ENCODE measurements at regions not wholly inside any gene's neighbourhood (a gene's known extent, or its start where the extent isn't known, plus 50 kb on each side); places are given as distances from the start of the nearest gene placed in this dataset.

DNA sequence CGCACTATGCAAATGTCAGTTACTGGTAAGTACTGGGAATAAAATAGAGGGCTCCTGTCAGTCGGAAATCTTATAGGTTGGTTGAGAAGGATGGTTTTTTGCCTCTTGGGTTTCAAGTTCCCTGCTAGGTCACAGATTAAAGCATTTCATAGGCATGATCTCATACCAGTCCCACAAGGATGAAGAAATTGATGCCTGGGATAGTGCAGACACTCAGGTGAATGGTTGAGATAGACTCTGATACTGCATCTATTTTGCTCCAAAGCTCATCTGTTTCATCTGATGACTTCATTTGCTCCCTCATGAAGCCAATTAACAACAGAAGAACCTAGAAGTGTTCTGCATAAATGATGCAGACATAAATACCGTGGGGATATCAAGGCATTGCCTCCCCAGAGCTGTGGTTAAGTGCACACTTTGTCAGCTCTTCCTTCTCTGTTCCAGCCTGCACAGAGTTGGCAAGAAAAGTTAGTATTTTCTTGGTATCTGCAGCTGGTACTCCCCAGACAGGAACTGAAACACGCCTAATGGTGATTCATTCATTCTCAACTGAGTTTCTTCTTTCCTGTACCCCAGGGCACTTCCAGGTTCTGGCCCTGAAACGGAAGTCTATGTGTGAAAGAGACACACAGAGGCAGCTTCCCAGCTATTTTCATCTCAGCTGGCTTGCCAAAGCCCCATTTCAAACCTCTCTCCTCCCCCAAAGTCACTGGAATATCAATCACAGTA, 418.3 kb upstream of the SALL1 start:
- DNase-seq = no peak

DNA sequence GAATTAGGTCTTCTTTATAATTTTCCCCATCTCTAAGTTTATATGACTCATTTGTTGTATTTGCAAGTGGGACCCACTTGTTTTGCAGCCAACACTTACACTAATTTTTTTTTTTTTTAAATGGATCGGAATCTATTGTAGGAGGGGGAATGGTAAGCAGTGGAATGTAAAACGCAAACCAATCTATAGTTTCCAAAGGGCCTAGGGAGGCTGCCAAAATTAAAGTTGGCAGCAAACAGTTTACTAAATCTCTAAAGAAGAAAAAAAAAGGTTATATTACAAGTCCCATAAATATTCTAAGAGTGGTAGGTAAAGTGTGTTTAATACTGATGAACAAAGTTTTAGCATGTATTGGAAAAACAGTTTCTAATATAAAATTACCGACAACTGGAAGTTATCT, 416.8 kb upstream of the SALL1 start:
- DNase-seq = no peak

DNA sequence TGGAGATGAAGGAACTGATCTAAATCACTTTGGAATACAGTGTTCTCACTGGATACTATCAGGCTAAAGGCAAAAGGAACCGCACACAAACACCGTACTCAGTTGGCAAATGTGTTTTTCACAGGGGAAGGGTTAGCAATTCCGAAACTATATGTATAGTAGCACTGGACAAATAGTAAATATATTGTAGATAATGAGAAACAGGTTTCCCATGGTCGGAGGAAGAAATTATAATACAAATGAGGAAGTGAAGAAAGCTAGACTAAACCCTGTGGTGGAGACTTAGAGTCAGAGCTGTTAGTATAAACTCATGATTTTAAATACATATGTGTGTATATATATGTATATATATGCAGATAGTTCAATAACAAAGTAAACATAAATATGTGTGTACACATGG, 414.1 kb upstream of the SALL1 start:
- DNase-seq = no peak

DNA sequence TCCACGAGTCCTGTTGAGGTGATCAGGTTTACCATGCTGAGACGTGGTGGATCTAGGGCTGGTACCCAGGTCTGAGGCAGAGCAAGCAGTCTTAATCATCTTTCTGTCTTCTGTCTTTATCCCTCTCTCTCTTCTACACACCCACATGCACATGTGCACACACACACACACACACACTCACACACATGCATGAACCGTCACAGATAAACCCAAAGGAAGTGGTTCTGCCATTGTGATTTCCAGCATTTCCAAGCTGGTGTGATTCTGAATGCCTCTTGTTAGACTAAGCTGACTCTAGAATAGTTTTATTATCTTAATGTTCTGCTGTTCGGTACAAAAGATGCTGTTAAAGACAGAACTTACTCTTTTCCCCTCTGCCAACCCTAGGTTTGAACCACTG, 411.8 kb upstream of the SALL1 start:
- DNase-seq = no peak

DNA sequence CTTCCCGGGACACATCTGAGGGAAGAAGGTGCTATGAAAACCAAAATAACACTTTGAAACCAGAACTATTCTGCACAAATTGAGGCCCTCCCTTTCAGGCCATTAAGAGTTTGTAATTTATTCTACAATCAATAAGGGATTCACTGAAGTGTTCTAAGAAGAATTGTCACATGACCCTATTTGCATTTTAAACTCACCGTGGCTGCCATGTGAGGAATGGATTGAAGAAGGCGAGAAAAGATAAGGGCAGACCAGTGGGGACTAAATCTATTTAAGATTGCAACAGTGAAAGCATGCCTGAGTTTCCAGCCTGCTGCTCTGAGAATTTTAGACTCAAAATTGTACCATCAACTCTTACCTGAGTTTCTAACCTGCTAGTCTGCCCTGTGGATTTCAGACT, 408.8 kb upstream of the SALL1 start:
- DNase-seq = no peak

DNA sequence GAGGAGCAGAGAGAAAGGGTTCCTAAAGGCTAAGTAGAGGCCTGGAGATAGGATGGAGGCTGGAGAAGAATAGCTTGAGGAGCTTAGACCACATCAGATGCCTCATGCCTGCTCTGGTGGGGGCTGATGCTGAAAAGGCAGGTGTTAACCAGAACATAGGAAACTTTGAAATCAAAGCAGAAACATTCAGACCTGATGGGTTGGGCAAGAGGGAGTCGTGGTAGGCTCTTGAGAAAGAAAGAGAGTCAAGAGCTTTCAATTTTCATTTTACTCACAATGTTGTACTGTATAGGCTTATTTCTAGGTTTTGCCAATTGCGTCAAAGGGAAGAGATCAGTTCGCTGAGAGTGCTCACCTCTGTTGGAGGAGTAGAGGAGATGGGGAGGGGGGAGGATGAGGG, 406.6 kb upstream of the SALL1 start:
- no peak for DNase-seq

DNA sequence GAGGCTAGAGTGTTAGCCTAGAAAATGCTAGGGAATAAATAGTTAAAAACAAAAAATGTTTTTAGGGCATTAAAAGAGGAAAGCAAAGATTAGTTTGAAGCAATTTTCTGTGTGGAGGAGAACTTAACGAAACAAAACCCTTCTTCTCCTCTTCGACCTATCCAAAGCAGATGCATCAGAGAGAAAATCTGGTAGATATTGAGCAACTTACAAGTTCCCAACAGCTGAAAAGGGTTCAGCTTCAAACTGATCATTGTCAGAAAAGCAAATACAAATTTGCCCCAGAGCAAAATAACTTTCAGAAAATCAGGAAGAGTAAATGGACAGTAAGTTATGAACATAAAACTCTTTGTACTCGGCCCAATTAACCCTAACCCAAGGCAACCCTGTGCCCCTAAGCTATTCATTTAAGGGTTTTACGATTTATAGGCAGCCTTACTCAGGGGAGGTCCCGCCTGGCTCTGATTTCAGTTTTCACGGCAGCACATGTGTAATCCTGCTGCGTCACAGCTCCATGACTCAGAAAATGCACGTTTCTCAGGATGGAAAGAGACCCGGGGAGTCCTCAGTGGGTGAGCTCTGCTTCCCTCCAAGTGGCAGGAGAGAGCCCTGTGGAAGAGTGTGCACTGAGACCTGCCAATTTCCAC, 405.7 kb upstream of the SALL1 start:
- DNase-seq = no peak

DNA sequence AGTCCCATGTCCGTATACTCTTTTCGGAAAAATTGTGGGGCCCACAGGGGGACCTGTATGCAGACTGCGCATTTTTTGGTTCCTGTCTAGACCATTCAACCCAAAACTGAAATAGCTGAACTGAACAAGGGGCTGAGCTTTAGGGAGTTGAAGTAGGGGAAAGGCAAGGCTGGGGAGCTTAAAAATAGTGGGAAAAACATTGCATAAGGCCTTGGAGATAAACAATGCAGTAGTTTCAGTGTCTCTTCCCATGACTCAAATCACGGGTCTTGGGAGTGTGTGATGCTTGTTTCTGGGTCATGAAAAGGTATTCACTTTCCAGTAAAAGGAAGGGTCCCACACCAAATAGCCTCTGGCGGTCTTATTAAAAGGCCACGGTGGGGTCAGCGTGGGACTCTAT, 402.8 kb upstream of the SALL1 start:
- no peak for DNase-seq

DNA sequence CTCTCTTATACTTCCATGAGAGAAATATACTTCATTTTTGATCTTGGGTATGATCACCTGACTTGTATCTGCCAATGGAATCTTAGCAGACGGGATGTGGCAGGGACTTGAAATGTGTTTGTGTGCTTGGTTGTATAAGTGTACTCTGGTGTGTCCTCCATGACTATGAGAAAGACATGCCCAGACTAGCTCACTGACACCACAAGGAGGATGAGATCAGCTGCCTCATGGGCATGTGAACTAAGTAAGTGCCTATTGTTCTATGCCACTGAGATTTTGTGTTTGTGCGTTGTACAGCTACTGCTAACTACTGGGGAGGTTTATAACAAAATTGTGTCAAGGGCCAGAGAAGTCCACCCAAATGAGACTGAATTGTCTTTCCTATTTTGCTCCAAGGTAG, 402.2 kb upstream of the SALL1 start:
- DNase-seq = no peak

DNA sequence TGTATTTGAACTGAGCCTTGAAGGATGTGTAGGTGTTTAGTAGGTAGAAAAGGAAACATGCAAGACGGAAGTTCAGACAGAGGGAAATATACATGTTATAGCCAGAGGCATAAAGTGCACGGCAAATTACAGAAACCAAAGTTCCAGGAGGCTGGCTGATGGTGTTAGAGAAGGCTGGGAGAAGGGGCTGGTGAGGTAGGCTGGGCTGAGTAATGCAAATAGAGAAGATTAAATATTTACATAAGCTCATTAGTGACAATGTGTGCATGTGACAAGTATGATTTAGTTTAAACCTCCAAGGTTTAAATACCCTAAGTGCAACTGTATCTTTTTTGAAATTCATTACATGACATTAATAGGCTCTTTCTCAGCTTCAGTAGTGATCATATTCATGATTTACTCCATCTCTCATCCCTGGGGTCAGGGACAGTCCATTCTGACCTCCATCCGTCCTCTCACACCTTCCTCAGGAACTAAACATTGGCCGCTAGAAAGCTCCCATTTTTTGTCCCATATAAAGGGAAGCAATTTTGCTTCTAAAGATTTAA, 399.8 kb upstream of the SALL1 start:
- DNase-seq = no peak

DNA sequence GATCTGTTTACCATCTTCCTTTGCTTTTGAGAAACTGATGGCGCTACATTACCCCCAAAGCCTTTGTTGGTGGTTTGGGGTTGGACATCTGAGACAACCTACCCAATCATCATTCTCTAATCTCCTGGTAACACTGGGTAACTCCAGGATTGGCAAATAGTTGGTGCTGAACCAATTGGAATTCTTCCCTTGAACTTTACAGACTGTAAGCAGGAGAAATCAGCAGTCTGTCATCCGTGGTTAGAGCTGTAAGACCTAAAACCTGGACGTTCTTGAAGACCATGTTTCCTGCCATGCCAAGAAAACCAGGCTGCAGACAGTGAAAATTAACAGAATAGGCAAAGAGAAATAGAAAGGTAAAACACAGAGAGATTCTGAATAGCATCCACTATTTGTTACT, 398.8 kb upstream of the SALL1 start:
- no peak for DNase-seq

DNA sequence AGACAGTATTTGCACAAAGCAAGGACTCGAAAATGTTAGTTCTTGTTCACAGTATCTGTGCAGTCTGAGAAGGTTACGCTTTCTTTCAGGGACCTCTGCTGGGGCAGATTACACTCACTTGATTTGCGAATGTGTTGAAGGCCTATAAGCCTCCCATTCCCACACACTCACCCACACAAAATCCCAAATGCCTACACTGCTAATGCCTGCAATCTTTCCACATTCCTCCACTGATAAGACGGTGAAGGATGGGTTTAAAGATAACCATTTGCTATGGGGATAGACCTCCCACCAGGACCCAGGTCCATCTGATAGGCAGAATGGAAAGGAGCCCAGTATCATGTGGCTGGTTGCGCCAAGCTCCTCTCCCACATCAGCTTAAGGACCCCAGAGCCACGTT, 394.9 kb upstream of the SALL1 start:
- DNase-seq = no peak

DNA sequence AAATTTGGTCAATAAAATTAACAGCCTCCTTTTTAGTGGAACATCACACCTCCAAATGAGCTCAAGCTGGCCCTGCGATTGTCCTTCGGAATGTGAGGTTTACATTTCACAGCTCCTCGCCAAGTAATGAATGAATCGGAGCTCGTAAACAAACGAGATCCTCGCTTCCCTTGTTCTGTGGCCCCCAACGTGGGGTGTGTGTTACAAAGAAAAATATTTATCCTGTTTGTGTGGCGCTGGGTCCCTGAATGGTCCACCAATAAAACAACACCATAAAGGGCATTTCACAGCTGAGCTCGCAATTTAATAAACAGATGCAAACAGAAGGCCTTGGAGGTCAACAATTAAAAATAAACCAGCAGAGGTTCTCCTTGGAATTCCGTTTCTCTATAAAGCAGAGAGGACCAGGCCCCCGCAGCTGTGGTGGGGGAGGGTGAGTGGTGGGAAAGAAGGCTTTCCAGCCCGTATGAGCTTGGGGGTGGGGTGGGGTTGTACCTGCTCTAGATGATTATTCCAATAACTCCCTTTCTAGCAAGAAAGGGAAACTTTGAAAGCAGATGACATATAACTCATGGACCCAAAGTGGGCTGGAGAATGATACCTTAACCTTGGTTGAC, 393.9 kb upstream of the SALL1 start:
- DNase-seq = no peak

DNA sequence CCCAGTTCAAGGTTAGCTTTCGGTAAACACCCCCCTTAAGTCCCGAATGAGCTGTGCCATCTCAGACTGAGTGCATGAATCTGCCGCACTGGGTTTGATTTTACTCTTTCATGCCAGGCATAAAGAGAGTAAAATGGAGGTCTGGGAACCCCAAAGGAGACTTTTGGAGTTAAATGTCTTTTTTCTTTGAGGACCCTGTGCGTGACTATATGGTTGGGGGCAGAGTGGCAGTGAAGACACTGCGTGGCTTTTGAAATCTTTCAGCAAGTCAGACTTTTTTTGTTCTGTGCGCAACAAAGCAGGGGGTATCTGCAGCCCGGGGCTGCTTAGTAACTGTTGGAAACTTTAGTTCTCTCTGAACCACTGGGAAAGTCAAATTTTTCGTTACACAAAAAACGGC, 392.9 kb upstream of the SALL1 start:
- DNase-seq = no peak

DNA sequence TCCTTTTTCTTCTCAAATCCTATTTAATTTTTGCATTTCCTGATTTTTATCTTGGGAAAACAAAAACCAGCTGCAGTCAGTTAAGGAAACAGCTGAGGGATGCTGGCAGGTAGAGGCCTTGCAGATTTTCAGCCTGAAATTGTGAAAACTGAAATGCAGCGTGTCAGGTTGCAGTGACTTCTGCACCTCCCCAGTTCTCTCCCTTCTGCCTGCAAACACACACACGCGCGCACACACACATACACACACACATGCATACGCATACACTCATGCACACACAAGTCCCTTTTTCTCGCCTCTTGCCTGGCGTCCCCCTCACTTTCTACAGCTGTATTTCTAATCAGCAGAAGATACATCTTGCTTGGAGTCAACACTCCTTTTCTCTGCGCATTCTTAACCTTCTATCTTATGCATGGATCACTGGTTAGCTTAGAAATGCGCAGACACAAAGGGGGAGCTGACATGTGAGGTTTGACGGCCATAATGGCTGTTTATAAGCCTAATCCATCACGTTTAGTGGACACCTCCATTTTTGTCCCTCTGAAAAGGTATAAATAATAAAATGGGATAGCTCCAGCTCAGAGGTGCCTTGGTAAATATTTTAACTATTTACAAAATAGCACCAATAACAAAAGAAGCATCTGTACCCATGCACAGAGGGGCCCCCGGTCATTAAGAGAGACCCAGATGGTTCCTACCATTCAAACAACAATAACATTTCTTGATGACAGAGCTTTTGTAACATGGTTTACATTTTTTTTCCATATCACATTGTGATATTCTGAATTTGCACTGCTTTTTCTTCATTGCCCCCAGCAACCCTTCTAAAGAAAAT, 392.1 kb upstream of the SALL1 start:
- DNase-seq = no peak

DNA sequence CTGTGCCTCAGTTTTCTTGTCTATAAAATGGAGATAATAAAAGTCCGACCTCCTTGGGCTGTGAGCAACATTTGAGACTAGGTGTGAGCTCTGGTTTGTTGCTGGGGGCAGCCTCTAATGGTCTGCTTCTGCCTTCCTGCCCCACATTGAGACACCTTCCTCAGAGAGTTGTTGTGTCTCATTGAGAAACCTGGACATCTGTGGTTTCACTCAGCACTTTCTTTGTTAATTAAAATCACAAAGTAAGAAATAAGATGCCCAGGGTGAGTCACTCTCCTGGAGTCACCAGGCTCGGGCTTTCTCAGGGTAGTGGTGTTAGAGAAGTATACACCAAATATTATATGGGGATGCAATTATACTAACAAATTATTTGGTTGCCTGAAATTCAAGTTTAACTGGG, 389.2 kb upstream of the SALL1 start:
- no peak for DNase-seq

DNA sequence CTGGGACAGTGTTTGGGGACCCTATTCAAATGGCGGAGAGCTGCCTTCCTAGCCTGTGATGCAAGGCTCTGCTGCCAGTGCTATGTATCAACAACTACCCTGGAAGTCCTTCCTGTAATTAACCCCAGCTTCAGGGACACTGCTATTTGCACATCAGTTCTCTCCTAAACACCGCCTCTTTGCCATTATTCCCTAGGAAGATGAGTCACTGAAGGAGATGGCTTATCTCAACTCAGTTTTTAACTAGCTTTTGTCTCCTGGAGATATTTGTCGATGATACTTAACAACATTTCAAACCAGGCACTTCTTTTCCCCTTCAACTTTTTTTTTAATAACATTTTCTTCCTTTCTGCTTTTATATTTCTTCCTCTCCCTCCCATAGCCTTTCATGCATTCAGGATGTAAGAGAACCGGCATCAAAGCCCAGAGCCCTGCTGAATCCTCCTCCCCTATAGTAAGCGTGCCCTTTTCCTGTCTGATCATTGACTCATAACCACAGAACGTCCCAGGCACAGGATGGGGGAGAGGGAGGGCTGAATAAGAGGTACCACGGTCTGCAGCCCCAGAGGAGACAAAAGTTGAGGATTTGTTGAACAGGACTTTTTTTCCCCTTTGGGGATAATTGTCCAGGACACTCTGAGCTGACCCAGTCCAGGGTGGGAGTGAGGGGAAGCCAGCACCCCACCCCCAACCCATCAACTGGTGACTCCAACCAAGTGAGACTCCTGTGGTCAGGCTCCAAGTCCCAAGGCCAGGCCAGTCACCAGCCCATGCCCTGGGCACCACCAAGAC, 387.8 kb upstream of the SALL1 start:
- DNase-seq = no peak

DNA sequence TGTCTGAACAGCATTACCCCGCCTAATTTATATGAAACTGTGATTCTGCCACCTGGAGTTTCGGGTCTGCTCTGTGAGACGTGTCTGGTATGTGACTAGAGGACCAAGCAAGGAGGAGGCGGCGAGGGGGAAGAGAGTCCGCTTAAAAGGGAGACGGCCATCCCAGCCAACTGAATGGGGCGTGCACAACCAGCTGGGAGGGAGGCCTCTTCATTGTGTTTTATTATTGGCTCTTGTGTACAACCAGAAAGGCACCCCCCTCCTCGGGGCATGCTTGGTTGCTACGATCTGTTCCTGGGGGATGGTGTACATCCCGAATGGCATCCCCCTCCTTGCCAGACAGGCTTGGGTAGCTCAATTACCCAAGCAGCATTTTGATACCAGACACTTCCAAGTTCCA, 384.5 kb upstream of the SALL1 start:
- DNase-seq = no peak

DNA sequence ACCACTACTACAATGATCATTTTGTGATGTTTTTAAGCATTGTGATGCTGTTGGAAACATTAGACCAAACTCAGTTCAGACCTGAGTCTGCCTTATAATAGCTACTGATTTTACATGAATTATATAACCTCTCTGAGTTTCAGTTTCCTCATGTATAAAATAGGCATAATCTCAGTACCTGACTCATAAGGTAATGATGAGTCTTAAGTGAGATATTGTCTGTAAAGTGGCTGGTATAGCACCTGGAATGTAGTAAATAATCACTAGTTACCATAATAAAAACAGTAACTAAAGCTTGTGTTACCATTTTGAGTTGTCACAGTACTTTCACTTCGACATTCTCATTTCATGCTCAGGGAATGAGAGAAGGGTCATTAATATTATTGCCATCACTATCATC, 381.5 kb upstream of the SALL1 start:
- DNase-seq = no peak

DNA sequence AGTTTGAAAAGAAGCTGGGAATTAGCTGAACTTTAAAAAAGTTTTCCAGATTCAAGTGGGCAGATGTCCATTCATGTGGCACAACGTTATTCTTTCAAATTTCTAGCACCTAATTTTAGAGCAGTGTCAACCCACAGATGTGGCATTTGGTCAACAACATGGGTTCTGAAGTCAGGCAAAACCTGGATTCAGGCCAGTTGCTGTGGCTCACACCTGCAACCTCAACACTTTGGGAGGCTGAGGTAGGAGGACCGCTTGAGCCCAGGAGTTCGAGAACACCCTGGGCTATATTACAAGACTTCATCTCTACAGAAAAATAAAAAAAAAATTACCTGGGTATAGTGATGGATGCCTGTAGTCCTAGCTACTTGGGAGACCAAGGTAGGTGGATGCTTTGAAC, 380.2 kb upstream of the SALL1 start:
- DNase-seq = no peak

DNA sequence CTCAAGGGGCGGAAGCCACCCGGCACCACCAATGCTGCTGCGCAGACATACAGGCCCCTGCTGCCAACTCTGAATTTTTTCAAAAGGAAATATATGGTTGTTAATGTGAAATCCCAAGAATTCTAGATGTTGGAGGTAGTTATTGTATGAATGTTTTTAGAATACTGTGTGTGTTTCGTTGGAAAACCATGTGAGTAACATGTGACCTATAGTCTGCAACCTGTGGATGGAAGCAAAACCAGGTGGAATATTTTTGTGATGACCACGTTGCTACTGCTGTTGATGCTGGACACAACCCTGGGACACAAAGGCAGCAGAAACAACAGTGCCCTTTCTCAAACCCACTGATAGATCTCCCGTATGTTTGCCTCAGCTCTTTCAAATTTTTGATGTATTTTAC, 376.3 kb upstream of the SALL1 start:
- DNase-seq = no peak

DNA sequence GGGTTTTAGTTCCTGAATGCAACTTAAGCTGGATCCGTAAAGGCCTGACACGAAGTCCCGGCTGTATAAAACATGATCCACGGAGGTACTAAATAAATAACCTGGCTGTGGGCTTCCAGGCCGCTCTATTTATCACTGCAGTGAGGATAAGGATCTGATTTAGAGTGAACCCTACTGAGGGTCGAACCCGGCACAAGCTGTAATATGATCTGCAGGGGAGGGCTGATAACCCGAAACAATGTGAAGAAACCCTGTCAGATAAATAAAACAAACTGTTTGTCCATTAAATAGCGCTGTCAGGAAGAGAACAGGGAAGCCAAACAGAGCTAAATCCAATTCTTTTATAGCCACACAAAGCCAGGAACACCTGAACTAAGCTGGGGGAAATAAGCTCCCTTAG, 375.6 kb upstream of the SALL1 start:
- no peak for DNase-seq
